CD4-positive, CD25-positive, alpha-beta regulatory T cell (primary cell): ENCODE measurements at regions not wholly inside any gene's neighbourhood (a gene's known extent, or its start where the extent isn't known, plus 50 kb on each side); places are given as distances from the start of the nearest gene placed in this dataset.

Experiments
- ATAC-seq, 2 donors: fragments of 150-1000 bp; cut with Tn5 transposase; one replicate each; pipeline ENCODE4 v1.10.0; 2021; ENCODE audit warnings: low read depth in 2 of 2, moderate number of reproducible peaks in 2 of 2, moderate library complexity in 1 of 2
- DNase-seq, 3 donors: peaks; one replicate each; pipeline versions ENCODE4 v3.0.0 to v3.0.0-alpha.2; 2012 to 2022; ENCODE audit warnings: mixed read lengths in 1 of 3
- H3K27ac ChIP-seq: one replicate; pipeline ENCODE4 v1.7.0; 2013; ENCODE audit warnings: mild to moderate bottlenecking, low read length; ENCODE audit not compliant: insufficient read depth, poor library complexity, severe bottlenecking
- H3K27me3 ChIP-seq: one replicate; pipeline ENCODE4 v1.7.0; 2013; ENCODE audit warnings: low read length; ENCODE audit not compliant: control insufficient read depth, insufficient read depth
- H3K36me3 ChIP-seq: one replicate; pipeline ENCODE4 v1.7.0; 2013; ENCODE audit warnings: mild to moderate bottlenecking, low read length, moderate library complexity; ENCODE audit not compliant: control insufficient read depth, insufficient read depth
- H3K4me1 ChIP-seq: 2 replicates; pipeline ENCODE4 v1.7.0; 2013; ENCODE audit warnings: mild to moderate bottlenecking, low read length; ENCODE audit not compliant: insufficient read depth, control insufficient read depth, poor library complexity, severe bottlenecking
- H3K4me3 ChIP-seq: one replicate; pipeline ENCODE4 v1.7.0; 2013; ENCODE audit warnings: low read depth, mild to moderate bottlenecking, low read length, moderate library complexity
- H3K9me3 ChIP-seq, 2 experiments: 1 replicate in 1 of 2; 2 replicates in 1 of 2; pipeline ENCODE4 v1.7.0; 2013; ENCODE audit warnings: low read length in 2 of 2, mild to moderate bottlenecking in 1 of 2, moderate library complexity in 1 of 2; ENCODE audit not compliant: control insufficient read depth in 2 of 2
- H3K27ac Mint-ChIP-seq, 3 donors: one replicate each; pipeline ENCODE4 v1.8.0; 2020 to 2022; ENCODE audit warnings: mild to moderate bottlenecking in 3 of 3, mixed read lengths in 3 of 3, moderate library complexity in 2 of 3
- H3K27me3 Mint-ChIP-seq: one replicate; pipeline ENCODE4 v1.8.0; 2022; ENCODE audit warnings: mild to moderate bottlenecking, mixed read lengths
- H3K36me3 Mint-ChIP-seq: one replicate; pipeline ENCODE4 v1.8.0; 2020; ENCODE audit warnings: mixed read lengths
- H3K4me1 Mint-ChIP-seq, 4 donors: one replicate each; pipeline ENCODE4 v1.8.0; 2020 to 2022; ENCODE audit warnings: mixed read lengths in 4 of 4, mild to moderate bottlenecking in 1 of 4
- H3K4me3 Mint-ChIP-seq, 4 donors: one replicate each; pipeline ENCODE4 v1.8.0; 2020 to 2022; ENCODE audit warnings: mild to moderate bottlenecking in 4 of 4, mixed read lengths in 4 of 4, moderate library complexity in 3 of 4
- H3K9me3 Mint-ChIP-seq, 7 donors: one replicate each; pipeline ENCODE4 v1.8.0; 2020 to 2022; ENCODE audit warnings: mixed read lengths in 7 of 7, mild to moderate bottlenecking in 3 of 7, moderate library complexity in 2 of 7

GRCh38 chr4:33882246-33882990 lies 2361.9 kb downstream of the ARAP2 start:
- no peak overlapping the region for H3K4me3 Mint-ChIP-seq
- no peak for ATAC-seq
- no peaks in the 10 kb centered on the region for H3K36me3 Mint-ChIP-seq
- no peak overlapping the region for H3K4me3 ChIP-seq
- no peaks in the 10 kb centered on the region for H3K9me3 ChIP-seq
- H3K27me3 Mint-ChIP-seq: no peaks in the 10 kb centered on the region
- no peak for DNase-seq
- no peaks in the 10 kb centered on the region for H3K27me3 ChIP-seq
- no peaks in the 10 kb centered on the region for H3K4me1 Mint-ChIP-seq
- H3K27ac Mint-ChIP-seq: no peak overlapping the region
- H3K4me1 ChIP-seq: no peaks in the 10 kb centered on the region
- peaks cover 0 to 23% (median 6%) of the 10 kb centered on the region in 7 donors for H3K9me3 Mint-ChIP-seq
- H3K36me3 ChIP-seq: no peaks in the 10 kb centered on the region
- H3K27ac ChIP-seq: no peak overlapping the region

- Mint-ChIP-seq H3K27ac (no peak overlapping the region), H3K4me3 (no peak overlapping the region), H3K36me3 (no peaks in the 10 kb centered on the region), H3K4me1 (no peaks in the 10 kb centered on the region), H3K27me3 (no peaks in the 10 kb centered on the region), H3K9me3 (peaks cover 0 to 22% (median 8%) of the 10 kb centered on the region in 7 donors)
- H3K27me3 ChIP-seq: no peaks in the 10 kb centered on the region
- H3K9me3 ChIP-seq: no peaks in the 10 kb centered on the region
- DNase-seq (no peak), ATAC-seq (no peak)
- H3K4me3 ChIP-seq: no peak overlapping the region
- no peaks in the 10 kb centered on the region for H3K36me3 ChIP-seq
- H3K27ac ChIP-seq: no peak overlapping the region
- H3K4me1 ChIP-seq: no peaks in the 10 kb centered on the region
Measured at GRCh38 chr4:33883111-33883510, 2361.2 kb downstream of the ARAP2 start.

- Mint-ChIP-seq H3K36me3 (no peaks in the 10 kb centered on the region), H3K27ac (no peak overlapping the region), H3K4me3 (no peak overlapping the region), H3K4me1 (no peaks in the 10 kb centered on the region), H3K9me3 (peaks cover 2 to 13% (median 6%) of the 10 kb centered on the region in 7 donors), H3K27me3 (no peaks in the 10 kb centered on the region)
- no peaks in the 10 kb centered on the region for H3K27me3 ChIP-seq
- no peak overlapping the region for H3K27ac ChIP-seq
- no peaks in the 10 kb centered on the region for H3K9me3 ChIP-seq
- no peaks in the 10 kb centered on the region for H3K4me1 ChIP-seq
- no peak overlapping the region for H3K4me3 ChIP-seq
- H3K36me3 ChIP-seq: no peaks in the 10 kb centered on the region
- DNase-seq: no peak
- ATAC-seq: no peak
Measured at GRCh38 chr4:33886356-33886755, 2358.0 kb downstream of the ARAP2 start.

GRCh38 chr4:33890841-33891240 lies 2353.5 kb downstream of the ARAP2 start:
- Mint-ChIP-seq H3K4me1 (no peaks in the 10 kb centered on the region), H3K9me3 (peaks cover 2 to 25% (median 6%) of the 10 kb centered on the region in 7 donors), H3K27ac (no peak overlapping the region), H3K36me3 (no peaks in the 10 kb centered on the region), H3K4me3 (no peak overlapping the region), H3K27me3 (no peaks in the 10 kb centered on the region)
- Histone ChIP-seq H3K9me3 (peaks cover 0 to 3% of the 10 kb centered on the region in 2 experiments), H3K36me3 (no peaks in the 10 kb centered on the region), H3K27ac (no peak overlapping the region), H3K4me1 (no peaks in the 10 kb centered on the region), H3K4me3 (no peak overlapping the region), H3K27me3 (no peaks in the 10 kb centered on the region)
- ATAC-seq: no peak
- no peak for DNase-seq

- DNase-seq (no peak), ATAC-seq (no peak)
- H3K9me3 ChIP-seq: peaks cover 5 to 9% of the 10 kb centered on the region in 2 experiments
- no peaks in the 10 kb centered on the region for H3K36me3 Mint-ChIP-seq
- H3K27ac ChIP-seq: no peak overlapping the region
- no peak overlapping the region for H3K4me3 ChIP-seq
- H3K4me1 ChIP-seq: no peaks in the 10 kb centered on the region
- H3K36me3 ChIP-seq: no peaks in the 10 kb centered on the region
- no peaks in the 10 kb centered on the region for H3K27me3 Mint-ChIP-seq
- no peaks in the 10 kb centered on the region for H3K4me1 Mint-ChIP-seq
- H3K4me3 Mint-ChIP-seq: no peak overlapping the region
- H3K27ac Mint-ChIP-seq: no peak overlapping the region
- H3K9me3 Mint-ChIP-seq: peaks cover 0 to 20% (median 9%) of the 10 kb centered on the region in 7 donors
- H3K27me3 ChIP-seq: no peaks in the 10 kb centered on the region
Measured at GRCh38 chr4:33911959-33912358, 2332.4 kb downstream of the ARAP2 start.

- Histone ChIP-seq H3K4me1 (no peaks in the 10 kb centered on the region), H3K9me3 (peaks cover 5 to 12% of the 10 kb centered on the region in 2 experiments), H3K4me3 (no peak overlapping the region), H3K27me3 (no peaks in the 10 kb centered on the region), H3K27ac (no peak overlapping the region), H3K36me3 (no peaks in the 10 kb centered on the region)
- no peaks in the 10 kb centered on the region for H3K4me1 Mint-ChIP-seq
- H3K27me3 Mint-ChIP-seq: no peaks in the 10 kb centered on the region
- DNase-seq (no peak), ATAC-seq (no peak)
- H3K36me3 Mint-ChIP-seq: no peaks in the 10 kb centered on the region
- H3K4me3 Mint-ChIP-seq: no peak overlapping the region
- peaks cover 0 to 13% (median 2%) of the 10 kb centered on the region in 7 donors for H3K9me3 Mint-ChIP-seq
- H3K27ac Mint-ChIP-seq: no peak overlapping the region
Measured at GRCh38 chr4:33914386-33914785, 2329.9 kb downstream of the ARAP2 start.

GRCh38 chr4:33923469-33923868 lies 2320.8 kb downstream of the ARAP2 start:
- Mint-ChIP-seq H3K27ac (no peak overlapping the region), H3K36me3 (no peaks in the 10 kb centered on the region), H3K27me3 (no peaks in the 10 kb centered on the region), H3K4me3 (no peak overlapping the region), H3K4me1 (no peaks in the 10 kb centered on the region), H3K9me3 (peaks cover 4 to 28% (median 5%) of the 10 kb centered on the region in 7 donors)
- H3K36me3 ChIP-seq: no peaks in the 10 kb centered on the region
- H3K27ac ChIP-seq: no peak overlapping the region
- H3K4me1 ChIP-seq: no peaks in the 10 kb centered on the region
- no peak overlapping the region for H3K4me3 ChIP-seq
- no peak for ATAC-seq
- peaks cover 2 to 3% of the 10 kb centered on the region in 2 experiments for H3K9me3 ChIP-seq
- no peak for DNase-seq
- H3K27me3 ChIP-seq: no peaks in the 10 kb centered on the region

GRCh38 chr4:33924239-33924638 lies 2320.1 kb downstream of the ARAP2 start:
- ATAC-seq: no peak
- H3K27ac Mint-ChIP-seq: no peak overlapping the region

More at GRCh38 chr4:33924239-33924638, 2320.1 kb downstream of the ARAP2 start:
- Histone ChIP-seq H3K9me3 (peaks cover 0 to 3% of the 10 kb centered on the region in 2 experiments), H3K4me3 (no peak overlapping the region), H3K36me3 (no peaks in the 10 kb centered on the region), H3K4me1 (no peaks in the 10 kb centered on the region), H3K27me3 (no peaks in the 10 kb centered on the region), H3K27ac (no peak overlapping the region)
- Mint-ChIP-seq H3K9me3 (peaks cover 4 to 28% (median 5%) of the 10 kb centered on the region in 7 donors), H3K4me3 (no peak overlapping the region), H3K27me3 (no peaks in the 10 kb centered on the region), H3K36me3 (no peaks in the 10 kb centered on the region), H3K4me1 (no peaks in the 10 kb centered on the region)
- no peak for DNase-seq
